ENCODE measurements at regions not wholly inside any gene's neighbourhood (a gene's known extent, or its start where the extent isn't known, plus 50 kb on each side); places are given as distances from the start of the nearest gene placed in this dataset.

GRCh38 chr1:67537667-67538018 lies 107.4 kb upstream of the SERBP1 start:
- H3K4me2 ChIP-seq (ENCODE audit: low read length): no peak overlapping the region
- no peak overlapping the region for H3K4me3 ChIP-seq (ENCODE audit: low read length)
- no peak overlapping the region for H3K27ac ChIP-seq (ENCODE audit: low read length)

DNA sequence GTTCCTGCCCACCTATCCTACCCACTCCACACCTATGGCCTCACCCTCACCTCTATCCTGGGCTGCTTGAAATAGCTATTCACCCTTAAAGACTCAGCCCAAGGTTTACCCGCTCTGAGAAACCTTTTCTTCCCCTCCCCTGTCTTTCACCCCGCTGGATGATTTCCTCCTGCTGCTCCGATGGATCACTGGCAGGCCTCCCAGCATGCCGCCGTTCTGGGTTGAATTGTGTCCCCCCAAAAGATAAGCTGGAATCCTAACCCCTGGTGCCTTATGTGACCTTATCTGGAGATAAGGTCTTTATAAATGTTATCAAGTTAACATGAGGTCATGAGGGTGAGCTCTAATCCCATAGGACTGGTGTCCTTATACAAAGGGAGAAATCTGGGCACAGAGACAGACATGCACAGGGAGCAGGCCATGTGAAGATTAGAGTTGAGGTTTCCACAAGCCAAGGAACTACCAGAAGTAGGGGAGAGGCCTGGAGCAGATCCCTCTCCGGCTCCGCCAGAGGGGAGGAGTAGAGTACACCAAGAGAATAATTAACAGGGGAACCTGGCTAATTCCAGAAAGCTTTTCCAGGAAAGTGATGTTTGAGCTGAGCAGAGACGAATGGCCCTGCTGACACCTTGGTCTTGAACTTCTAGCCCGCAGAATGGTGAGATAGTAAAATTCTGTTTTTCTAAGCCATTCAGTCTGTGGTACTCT lies 110.0 kb upstream of the SERBP1 start:
- Histone ChIP-seq H2AFZ (ENCODE audit: low read depth, low read length) (no peak overlapping the region), H4K20me1 (ENCODE audit: insufficient read depth) (no peaks in the 10 kb centered on the region), H3K27me3 (ENCODE audit: insufficient read depth, low read depth, low read length) (no peaks in the 10 kb centered on the region), H3K36me3 (ENCODE audit: insufficient read depth, low read length) (no peaks in the 10 kb centered on the region), H3K4me2 (ENCODE audit: low read length) (no peak overlapping the region), H3F3A (ENCODE audit: insufficient read depth, low read length, poor library complexity, severe bottlenecking) (no peaks in the 10 kb centered on the region), H3K9me3 (ENCODE audit: low read length) (no peaks in the 10 kb centered on the region), H3K4me3 (ENCODE audit: low read length) (no peak overlapping the region), H3K27ac (ENCODE audit: low read length) (no peak overlapping the region), H3K9me2 (ENCODE audit: insufficient read depth, low read length) (no peaks in the 10 kb centered on the region), H3K9ac (ENCODE audit: low read length) (no peak overlapping the region), H3K79me2 (replicated peaks; ENCODE audit: insufficient read depth, low read length) (no peaks in the 10 kb centered on the region)
- no peak for TF ChIP-seq MXI1 (conservative IDR thresholded peaks at IDR 0.05; ENCODE audit: poor library complexity, severe bottlenecking)
- no peak for TF ChIP-seq POLR2AphosphoS5 (IDR thresholded peaks at IDR 0.05)
- TF ChIP-seq EZH2 (IDR thresholded peaks at IDR 0.05; ENCODE audit: borderline replicate concordance, insufficient read depth, low read length, poor library complexity, severe bottlenecking): no peak
- TF ChIP-seq CTCF (IDR thresholded peaks at IDR 0.05; ENCODE audit: poor library complexity, severe bottlenecking): no peak
- no peak for TF ChIP-seq SMC3 (conservative IDR thresholded peaks at IDR 0.05; ENCODE audit: poor library complexity)
- no peak for TF ChIP-seq TAF1 (IDR thresholded peaks at IDR 0.05; ENCODE audit: low read depth)

More at GRCh38 chr1:67537667-67538018, 107.4 kb upstream of the SERBP1 start:
- no peaks in the 10 kb centered on the region for H3F3A ChIP-seq (ENCODE audit: insufficient read depth, low read length, poor library complexity, severe bottlenecking)
- no peak overlapping the region for H2AFZ ChIP-seq (ENCODE audit: low read depth, low read length)
- no peaks in the 10 kb centered on the region for H3K9me2 ChIP-seq (ENCODE audit: insufficient read depth, low read length)
- H3K27me3 ChIP-seq (ENCODE audit: insufficient read depth, low read depth, low read length): no peaks in the 10 kb centered on the region
- no peak for TF ChIP-seq EZH2 (IDR thresholded peaks at IDR 0.05; ENCODE audit: borderline replicate concordance, insufficient read depth, low read length, poor library complexity, severe bottlenecking)
- TF ChIP-seq MXI1 (conservative IDR thresholded peaks at IDR 0.05; ENCODE audit: poor library complexity, severe bottlenecking): no peak
- no peak for TF ChIP-seq CTCF (IDR thresholded peaks at IDR 0.05; ENCODE audit: poor library complexity, severe bottlenecking)
- TF ChIP-seq TAF1 (IDR thresholded peaks at IDR 0.05; ENCODE audit: low read depth): no peak
- TF ChIP-seq POLR2AphosphoS5 (IDR thresholded peaks at IDR 0.05): no peak
- no peak for TF ChIP-seq EP300 (conservative IDR thresholded peaks at IDR 0.05; ENCODE audit: poor library complexity, severe bottlenecking)
- no peak for TF ChIP-seq RAD21 (conservative IDR thresholded peaks at IDR 0.05)
- no peak for TF ChIP-seq SMC3 (conservative IDR thresholded peaks at IDR 0.05; ENCODE audit: poor library complexity)
- no peak for TF ChIP-seq REST (IDR thresholded peaks at IDR 0.05; ENCODE audit: borderline replicate concordance)
- H3K79me2 ChIP-seq (replicated peaks; ENCODE audit: insufficient read depth, low read length): no peaks in the 10 kb centered on the region
- H3K9me3 ChIP-seq (ENCODE audit: low read length): no peaks in the 10 kb centered on the region
- H3K36me3 ChIP-seq (ENCODE audit: insufficient read depth, low read length): no peaks in the 10 kb centered on the region
- H4K20me1 ChIP-seq (ENCODE audit: insufficient read depth): no peaks in the 10 kb centered on the region
- no peak overlapping the region for H3K9ac ChIP-seq (ENCODE audit: low read length)

Measured in neural cell (in vitro differentiated cells).